ENCODE measurements at regions not wholly inside any gene's neighbourhood (a gene's known extent, or its start where the extent isn't known, plus 50 kb on each side); places are given as distances from the start of the nearest gene placed in this dataset.

- no peak for DNase-seq
These were observed 50.4 kb upstream of the CIBAR2 start for GRCh38 chr16:85162478-85163277.

- no peak for DNase-seq
These were observed 51.2 kb upstream of the CIBAR2 start for GRCh38 chr16:85163278-85164112.

- no peak for DNase-seq
These were observed 52.2 kb upstream of the CIBAR2 start for GRCh38 chr16:85164431-85164830.

GRCh38 chr16:85164838-85165516 is 52.7 kb upstream of the CIBAR2 start:
- no peak for DNase-seq

GRCh38 chr16:85165781-85166180 is 53.5 kb upstream of the CIBAR2 start:
- DNase-seq: no peak

GRCh38 chr16:85166281-85166680 is 54.0 kb upstream of the CIBAR2 start:
- DNase-seq: no peak

- DNase-seq: no peak
These were observed 54.7 kb upstream of the CIBAR2 start for GRCh38 chr16:85166699-85167588.

GRCh38 chr16:85167589-85168537 is 55.6 kb upstream of the CIBAR2 start:
- no peak for DNase-seq

- DNase-seq: no peak
These were observed 56.5 kb upstream of the CIBAR2 start for GRCh38 chr16:85168732-85169256.

- DNase-seq: no peak
These were observed 57.2 kb upstream of the CIBAR2 start for GRCh38 chr16:85169333-85170065.

GRCh38 chr16:85170066-85170491 is 57.8 kb upstream of the CIBAR2 start:
- no peak for DNase-seq

GRCh38 chr16:85170590-85171003 is 58.3 kb upstream of the CIBAR2 start:
- DNase-seq: no peak

GRCh38 chr16:85171004-85171758 is 58.9 kb upstream of the CIBAR2 start:
- DNase-seq: no peak

GRCh38 chr16:85171759-85172454 is 59.6 kb upstream of the CIBAR2 start:
- DNase-seq: no peak

GRCh38 chr16:85172455-85173145 is 60.3 kb upstream of the CIBAR2 start:
- DNase-seq: no peak

GRCh38 chr16:85173146-85173980 is 61.1 kb upstream of the CIBAR2 start:
- DNase-seq: no peak
